HEK293 (cell line): ENCODE measurements at regions not wholly inside any gene's neighbourhood (a gene's known extent, or its start where the extent isn't known, plus 50 kb on each side); places are given as distances from the start of the nearest gene placed in this dataset.
A peak's percentile ranks its signal among the peaks of the same experiment; 100 is the strongest.

Experiments
- CTCF ChIP-seq: fragments of 450-650 bp; formaldehyde crosslinking; IDR thresholded peaks from 2 replicates; pipeline ENCODE4 v1.5.1; 2016; ENCODE audit warnings: missing biosample characterization, missing genetic modification characterization
- EGR2 ChIP-seq: fragments of 450-650 bp; formaldehyde crosslinking; IDR thresholded peaks from 2 replicates; pipeline ENCODE4 v1.5.1; 2016; ENCODE audit warnings: low read depth, missing biosample characterization, missing genetic modification characterization
- HOXA7 ChIP-seq: sonication (generic); formaldehyde crosslinking; IDR thresholded peaks from 2 replicates; pipeline ENCODE4 v1.8.1; 2022; ENCODE audit warnings: missing genetic modification reagents, borderline replicate concordance
- PBX3 ChIP-seq: sonication (generic); formaldehyde crosslinking; IDR thresholded peaks from 2 replicates; pipeline ENCODE4 v1.8.1; 2022; ENCODE audit warnings: mild to moderate bottlenecking, moderate library complexity, missing genetic modification reagents
- REST ChIP-seq: fragments of 450-650 bp; formaldehyde crosslinking; IDR thresholded peaks from 2 replicates; pipeline ENCODE4 v1.5.1; 2016; ENCODE audit warnings: missing biosample characterization, missing genetic modification characterization
- TCF7L2 ChIP-seq: IDR thresholded peaks from 2 replicates; pipeline ENCODE4 v1.6.1; 2011; ENCODE audit warnings: low read depth, mild to moderate bottlenecking, inconsistent platforms, low read length, moderate library complexity, borderline replicate concordance
- YY2 ChIP-seq: fragments of 450-650 bp; formaldehyde crosslinking; IDR thresholded peaks from 2 replicates; pipeline ENCODE4 v1.5.1; 2016; ENCODE audit warnings: missing biosample characterization, missing genetic modification characterization
- ZNF335 ChIP-seq: fragments of 450-650 bp; formaldehyde crosslinking; conservative IDR thresholded peaks from 2 replicates; pipeline ENCODE4 v1.5.1; 2016; ENCODE audit warnings: missing biosample characterization, missing genetic modification characterization
- ZNF391 ChIP-seq: fragments of 450-650 bp; formaldehyde crosslinking; IDR thresholded peaks from 2 replicates; pipeline ENCODE4 v1.5.1; 2016; ENCODE audit warnings: low read depth, missing biosample characterization, missing genetic modification characterization, borderline replicate concordance
- ZNF76 ChIP-seq: fragments of 450-650 bp; formaldehyde crosslinking; IDR thresholded peaks from 2 replicates; pipeline ENCODE4; 2016; ENCODE audit warnings: low read depth, missing biosample characterization, missing genetic modification characterization, borderline replicate concordance
- ZSCAN16 ChIP-seq: fragments of 450-650 bp; formaldehyde crosslinking; IDR thresholded peaks from 2 replicates; pipeline ENCODE4 v1.5.1; 2016; ENCODE audit warnings: missing biosample characterization, missing genetic modification characterization

- TF ChIP-seq TCF7L2 (no peak), CTCF (tag by site-specific recombination) (no peak), ZSCAN16 (tag by site-specific recombination) (no peak), ZNF76 (tag by site-specific recombination) (no peak), HOXA7 (CRISPR knock-in tag) (no peak), ZNF335 (peak; percentile 31; the same call in 1 of the 2 replicates), ZNF391 (no peak), EGR2 (tag by site-specific recombination) (no peak), PBX3 (no peak), REST (no peak), YY2 (no peak)
Observed at GRCh38 chr3:186413615-186414415, 51.8 kb upstream of the DGKG start.
